GM12873 (cell line): ENCODE measurements at regions not wholly inside any gene's neighbourhood (a gene's known extent, or its start where the extent isn't known, plus 50 kb on each side); places are given as distances from the start of the nearest gene placed in this dataset.

Experiments used
- CTCF ChIP-seq: IDR thresholded peaks from 2 replicates; pipeline ENCODE4 v1.5.1; 2012; ENCODE audit warnings: low read depth, mild to moderate bottlenecking, moderate library complexity, low read length, control low read depth; ENCODE audit not compliant: insufficient read depth; ENCODE audit errors: missing control alignments

DNA sequence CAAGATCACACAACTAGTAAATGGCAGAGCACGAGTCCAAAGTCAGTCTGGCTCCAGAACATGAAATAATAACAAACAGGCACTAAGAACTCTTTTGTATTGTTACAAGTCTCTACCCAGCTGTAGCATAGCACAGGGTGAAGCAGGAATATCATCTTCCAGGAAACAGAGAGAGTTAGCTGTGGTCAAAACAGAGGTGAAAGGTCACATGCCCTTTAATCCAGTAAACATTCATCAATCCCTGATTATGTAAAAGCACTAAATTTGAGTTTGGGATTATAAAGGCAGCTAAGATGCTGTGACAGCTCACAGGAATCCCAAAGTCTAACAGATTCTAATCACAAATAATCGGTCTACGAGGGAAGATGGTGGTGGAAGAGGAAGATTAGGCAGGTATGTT lies 133.0 kb upstream of the ASTN2 start:
- TF ChIP-seq CTCF: no peak

DNA sequence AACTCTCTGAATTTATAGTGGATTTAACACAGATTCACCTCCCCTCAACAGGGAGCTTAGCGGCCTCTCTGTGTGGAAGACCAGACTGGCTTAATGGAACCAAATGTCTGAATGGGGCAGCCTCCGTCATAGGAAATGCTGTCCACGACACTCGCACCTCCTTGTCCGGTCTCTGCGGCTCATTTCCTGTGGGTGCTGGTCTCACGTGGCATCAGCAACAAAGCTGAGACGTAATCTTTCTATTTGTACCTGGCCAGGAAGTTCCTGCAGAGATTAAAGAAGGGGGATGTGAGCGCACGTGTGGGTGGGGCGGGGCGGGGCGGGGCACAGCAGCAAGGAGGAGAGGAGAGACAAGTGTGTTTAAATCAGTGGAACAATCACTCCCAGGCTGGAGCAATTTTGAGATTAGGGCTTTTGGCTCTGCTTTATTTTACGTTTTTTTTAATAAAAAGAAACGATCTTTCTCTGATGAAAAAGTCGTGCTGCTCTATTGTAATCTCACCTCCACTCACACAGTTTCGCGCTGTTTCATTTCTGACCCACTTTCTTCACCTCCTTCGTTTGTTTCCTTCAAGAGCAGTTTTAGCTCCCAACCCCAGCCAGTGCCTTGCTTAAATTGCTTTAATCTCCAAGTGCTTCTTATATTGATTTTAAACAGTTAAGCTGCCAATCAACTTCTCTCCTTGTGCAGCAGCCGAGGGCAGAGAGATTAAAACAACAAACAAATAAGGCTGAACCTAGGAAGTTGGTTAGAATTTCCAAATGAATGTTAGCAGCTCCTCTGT lies 132.2 kb upstream of the ASTN2 start:
- TF ChIP-seq CTCF: no peak

DNA sequence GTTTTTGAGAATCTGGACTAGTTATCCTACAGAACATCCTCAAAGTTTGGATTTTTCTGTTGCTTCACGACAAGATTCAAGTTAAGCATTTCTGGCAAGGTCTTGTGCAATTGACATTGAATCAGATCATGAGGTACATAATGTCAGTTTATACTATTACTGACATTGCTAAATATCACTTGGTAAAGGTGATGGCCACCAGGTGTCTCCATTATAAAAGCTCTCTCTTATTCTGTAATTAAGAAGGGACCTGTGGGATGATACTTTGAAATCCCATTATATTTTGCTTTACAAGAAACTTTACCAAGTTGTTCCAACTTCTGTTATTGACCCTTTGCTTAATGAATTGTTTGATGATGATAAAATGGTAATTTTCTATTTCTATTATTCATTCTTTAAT lies 131.0 kb upstream of the ASTN2 start:
- TF ChIP-seq CTCF: no peak

DNA sequence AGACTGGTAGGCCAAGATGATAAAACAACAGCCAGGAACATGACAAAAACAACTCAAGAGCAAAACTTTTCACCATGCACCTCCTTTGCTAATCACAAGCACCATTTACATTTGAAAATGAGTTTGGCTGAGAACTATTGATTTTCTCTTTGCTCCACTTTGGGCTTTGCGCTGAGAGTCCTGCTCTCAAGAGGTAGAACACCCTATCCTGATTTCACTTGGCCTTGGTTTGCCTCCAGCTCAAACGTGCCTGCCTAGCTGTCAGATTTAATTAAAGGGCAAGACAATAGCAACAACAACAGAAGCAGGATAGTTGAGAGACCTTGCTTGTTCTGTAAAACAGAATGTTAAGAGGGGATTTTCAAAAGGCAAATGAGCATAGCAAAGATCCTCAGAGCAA lies 128.2 kb upstream of the ASTN2 start:
- TF ChIP-seq CTCF: no peak

DNA sequence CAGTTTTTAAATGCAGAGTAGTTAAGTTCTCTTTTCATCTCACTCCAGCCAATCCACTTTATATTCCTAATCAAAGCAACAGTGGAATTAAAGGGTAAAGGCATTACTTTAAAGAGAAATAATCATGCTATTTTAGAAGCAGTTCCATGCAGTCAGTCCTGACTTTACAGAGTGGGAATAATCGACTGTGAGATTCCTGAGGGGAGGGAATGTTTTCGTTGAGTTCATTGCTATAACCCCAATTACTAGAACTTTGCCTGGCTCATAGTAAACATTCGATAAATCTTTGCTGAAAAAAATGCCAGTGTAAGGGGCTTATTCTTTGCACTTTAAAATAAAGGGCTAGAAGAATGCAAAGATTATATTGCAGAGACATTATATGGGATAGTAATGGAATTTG lies 127.2 kb upstream of the ASTN2 start:
- TF ChIP-seq CTCF: no peak

DNA sequence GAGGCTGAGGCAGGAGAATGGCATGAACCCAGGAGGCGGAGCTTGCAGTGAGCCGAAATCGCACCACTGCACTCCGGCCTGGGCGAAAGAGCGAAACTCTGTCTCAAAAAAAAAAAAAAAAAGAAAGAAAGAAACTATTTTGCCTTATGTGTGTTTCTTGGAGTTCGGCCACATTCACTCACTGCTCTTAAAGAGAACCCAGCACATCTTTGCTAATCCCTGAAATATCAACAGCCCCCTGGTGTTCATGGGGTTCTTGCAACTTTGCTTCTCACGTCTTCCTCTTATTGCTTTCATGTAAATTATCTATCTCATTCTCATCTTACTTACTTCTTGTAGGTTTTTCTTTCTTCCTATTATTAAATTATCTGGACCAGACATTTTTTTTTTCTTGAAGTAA lies 126.3 kb upstream of the ASTN2 start:
- TF ChIP-seq CTCF: no peak

DNA sequence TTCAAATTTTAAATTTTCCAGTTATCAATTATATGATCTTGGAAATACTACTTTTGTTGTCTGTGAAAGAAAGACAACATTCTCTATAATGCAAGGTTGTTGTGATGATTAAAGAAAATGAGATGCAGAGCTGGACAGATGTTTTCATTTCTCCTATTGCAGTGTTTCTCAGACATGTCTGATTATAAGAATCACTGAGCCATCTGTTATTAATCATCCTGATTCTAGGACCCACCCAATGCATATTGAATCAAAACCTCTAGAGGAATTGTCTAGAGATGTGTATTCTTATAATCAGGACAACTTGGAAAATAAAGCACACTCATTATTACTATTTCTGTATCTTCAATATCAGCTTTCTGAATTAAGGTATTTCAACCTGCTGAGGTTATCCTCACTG lies 121.1 kb upstream of the ASTN2 start:
- TF ChIP-seq CTCF: no peak

DNA sequence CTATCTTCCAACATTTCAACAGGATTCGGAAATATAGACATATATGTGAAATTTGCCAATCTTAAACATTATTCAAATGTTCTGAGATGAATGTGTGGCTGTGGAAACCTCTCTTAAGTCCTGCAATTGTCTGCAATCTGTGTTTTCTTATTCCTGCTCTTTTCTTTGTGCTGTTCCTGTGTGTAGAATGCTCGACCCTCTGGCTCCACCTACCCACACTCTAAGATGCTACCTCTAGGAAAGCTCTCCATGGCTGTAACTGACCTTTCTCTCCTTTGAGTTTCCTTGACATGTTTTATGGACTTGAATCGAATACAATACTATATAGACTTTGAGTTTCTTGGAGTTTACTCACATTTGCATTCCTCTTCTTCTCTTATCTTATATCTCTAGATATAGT lies 120.6 kb upstream of the ASTN2 start:
- TF ChIP-seq CTCF: no peak
